A673 (cell line): ENCODE measurements at regions not wholly inside any gene's neighbourhood (a gene's known extent, or its start where the extent isn't known, plus 50 kb on each side); places are given as distances from the start of the nearest gene placed in this dataset.

ENCODE experiments used
- BruUV-seq: library from RNA; stranded (reverse); fragments of 400-500 nt; replicated peaks from 2 replicates; lab custom pipeline; 2021; lab: Mats Ljungman, UMichigan
- CTCF ChIA-PET: fragments of 300-600 bp; sonication (Branson Sonifier 250); formaldehyde crosslinking; loops from one replicate; lab custom pipeline; 2022; ENCODE audit warnings: antibody characterized with exemption; lab: Charles Lee
- POLR2A ChIA-PET: fragments of 300-600 bp; sonication (Branson Sonifier 250); formaldehyde crosslinking; loops from one replicate; lab custom pipeline; 2022; ENCODE audit warnings: antibody characterized with exemption; ENCODE audit not compliant: low non-redundant PET; lab: Charles Lee
- DNase-seq: peaks from one replicate; pipeline ENCODE4 v3.0.0-alpha.2; 2015; ENCODE audit warnings: low spot score
- H3K27ac ChIP-seq: fragments of 200-600 bp; sonication (generic); 2 replicates; pipeline ENCODE4 v1.5.1; 2016; ENCODE audit warnings: mixed run types, low read depth, mild to moderate bottlenecking, mixed read lengths, antibody characterized with exemption, low read length; ENCODE audit not compliant: poor library complexity, severe bottlenecking
- H3K27me3 ChIP-seq: fragments of 200-600 bp; sonication (generic); replicated peaks from 2 replicates; pipeline ENCODE4 v1.6.1; 2017; ENCODE audit warnings: mixed run types, low read depth, mild to moderate bottlenecking, mixed read lengths, antibody characterized with exemption, low read length; ENCODE audit not compliant: insufficient read depth, poor library complexity
- H3K36me3 ChIP-seq: fragments of 200-600 bp; sonication (generic); 2 replicates; pipeline ENCODE4 v1.6.1; 2016; ENCODE audit warnings: mixed run types, mild to moderate bottlenecking, mixed read lengths, antibody characterized with exemption, low read length; ENCODE audit not compliant: insufficient read depth, poor library complexity, severe bottlenecking
- H3K4me1 ChIP-seq: fragments of 200-600 bp; sonication (generic); 2 replicates; pipeline ENCODE4 v1.6.1; 2017; ENCODE audit warnings: mixed run types, mild to moderate bottlenecking, mixed read lengths, antibody characterized with exemption, low read length; ENCODE audit not compliant: insufficient read depth, poor library complexity, severe bottlenecking
- H3K4me3 ChIP-seq: fragments of 200-600 bp; sonication (generic); 2 replicates; pipeline ENCODE4 v1.5.1; 2016; ENCODE audit warnings: low read depth, mixed run types, mild to moderate bottlenecking, mixed read lengths, low read length; ENCODE audit not compliant: poor library complexity, severe bottlenecking
- H3K9me3 ChIP-seq: fragments of 200-600 bp; sonication (generic); 2 replicates; pipeline ENCODE4 v1.6.1; 2016; ENCODE audit warnings: mixed run types, low read depth, mild to moderate bottlenecking, mixed read lengths, antibody characterized with exemption, low read length; ENCODE audit not compliant: poor library complexity, severe bottlenecking
- CTCF ChIP-seq: fragments of 300-800, 200-600 bp; sonication (generic); conservative IDR thresholded peaks from 2 replicates; pipeline ENCODE4 v1.5.1; 2017; ENCODE audit warnings: low read depth, mild to moderate bottlenecking, antibody characterized with exemption, low read length, moderate library complexity, mixed read lengths
- EZH2 ChIP-seq: fragments of 200-600 bp; sonication (generic); IDR thresholded peaks from 2 replicates; pipeline ENCODE4 v1.6.1; 2017; ENCODE audit warnings: borderline replicate concordance, low read depth, mild to moderate bottlenecking, mixed read lengths, antibody characterized with exemption, low read length; ENCODE audit not compliant: poor library complexity, severe bottlenecking
- intact Hi-C: fragments of 100-400 bp; cut with micrococcal nuclease; formaldehyde crosslinking; loops from one replicate; pipeline ENCODE4 v1.10.0; 2022; ENCODE audit not compliant: unreplicated experiment

DNA sequence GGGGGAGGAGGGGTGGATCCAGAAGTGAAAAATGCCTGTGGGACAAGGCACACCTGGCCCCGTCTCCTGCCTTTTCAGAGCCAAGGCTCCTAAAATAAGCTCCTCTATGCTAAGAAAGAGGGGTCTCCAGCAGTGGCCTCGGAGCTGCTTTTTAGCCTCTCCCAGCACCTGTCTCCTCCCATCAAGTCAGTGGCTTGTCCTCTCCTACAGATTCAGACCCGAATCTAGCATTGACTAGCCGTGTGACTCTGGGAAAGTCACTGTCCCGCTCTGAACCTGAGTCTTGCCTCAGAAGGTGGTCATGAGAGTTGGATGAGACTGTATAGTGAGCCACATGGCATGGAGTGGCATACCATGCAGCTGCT, 90.8 kb upstream of the THY1 start:
- Histone ChIP-seq H3K9me3 (no peaks in the 10 kb centered on the region), H3K27me3 (peaks cover 5% of the 10 kb centered on the region), H3K36me3 (no peaks in the 10 kb centered on the region), H3K4me1 (no peaks in the 10 kb centered on the region), H3K4me3 (no peak overlapping the region), H3K27ac (no peak overlapping the region)
- intact Hi-C loops: no loop called here
- DNase-seq: no peak
- BruUV-seq: no TSS peak
- no peak for TF ChIP-seq EZH2
- TF ChIP-seq CTCF: no peak
- ChIA-PET CTCF (no interaction called here), POLR2A (no interaction called here)

GRCh38 chr11:119513131-119513805, 90.3 kb upstream of the THY1 start:
- Histone ChIP-seq H3K9me3 (no peaks in the 10 kb centered on the region), H3K27me3 (peaks cover 5% of the 10 kb centered on the region), H3K4me3 (no peak overlapping the region), H3K27ac (no peak overlapping the region), H3K36me3 (no peaks in the 10 kb centered on the region), H3K4me1 (no peaks in the 10 kb centered on the region)
- no peak for DNase-seq
- intact Hi-C loops: no loop called here
- CTCF ChIA-PET: interaction anchor here (0.5 kb wide), 1 partner anchor 129 kb away, joined by 4 read pairs; no protein-coding TSS in a partner anchor
- POLR2A ChIA-PET: no interaction called here
- BruUV-seq: no TSS peak
- TF ChIP-seq CTCF: no peak
- no peak for TF ChIP-seq EZH2

- no TSS peak for BruUV-seq
These were observed 89.4 kb upstream of the THY1 start for GRCh38 chr11:119512369-119512768.

More at GRCh38 chr11:119512369-119512768, 89.4 kb upstream of the THY1 start:
- H3K36me3 ChIP-seq: no peaks in the 10 kb centered on the region
- POLR2A ChIA-PET: no interaction called here
- DNase-seq: no peak
- intact Hi-C loops: no loop called here
- CTCF ChIA-PET: interaction anchor here (0.5 kb wide), 1 partner anchor 130 kb away, joined by 4 read pairs; no protein-coding TSS in a partner anchor
- H3K27ac ChIP-seq: no peak overlapping the region
- TF ChIP-seq CTCF (no peak), EZH2 (no peak)
- H3K27me3 ChIP-seq: peaks cover 5% of the 10 kb centered on the region
- no peaks in the 10 kb centered on the region for H3K9me3 ChIP-seq
- no peak overlapping the region for H3K4me3 ChIP-seq
- no peaks in the 10 kb centered on the region for H3K4me1 ChIP-seq
